ENCODE measurements at regions not wholly inside any gene's neighbourhood (a gene's known extent, or its start where the extent isn't known, plus 50 kb on each side); places are given as distances from the start of the nearest gene placed in this dataset.

DNA sequence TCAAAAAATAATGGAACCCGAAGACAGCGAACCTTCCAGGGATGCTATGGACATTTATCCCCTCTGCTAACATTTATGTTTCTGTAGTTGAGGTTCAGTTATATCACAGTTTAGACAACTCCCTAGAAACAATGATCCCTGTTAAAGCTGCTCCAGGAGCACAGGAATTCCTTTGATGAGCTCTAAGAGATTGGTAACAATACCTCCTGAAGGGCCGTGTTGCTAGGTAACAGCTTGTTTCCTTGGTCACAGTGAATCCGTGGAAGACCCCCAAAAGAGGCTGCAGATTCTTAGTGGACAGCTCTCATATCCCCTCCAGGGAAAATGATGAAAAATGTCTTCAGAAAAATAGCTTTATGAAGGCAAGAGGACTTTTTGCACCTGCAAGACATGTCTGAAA is 160.2 kb downstream of the SERPINI1 start:
- no peak for DNase-seq (ENCODE audit: low read depth)

DNA sequence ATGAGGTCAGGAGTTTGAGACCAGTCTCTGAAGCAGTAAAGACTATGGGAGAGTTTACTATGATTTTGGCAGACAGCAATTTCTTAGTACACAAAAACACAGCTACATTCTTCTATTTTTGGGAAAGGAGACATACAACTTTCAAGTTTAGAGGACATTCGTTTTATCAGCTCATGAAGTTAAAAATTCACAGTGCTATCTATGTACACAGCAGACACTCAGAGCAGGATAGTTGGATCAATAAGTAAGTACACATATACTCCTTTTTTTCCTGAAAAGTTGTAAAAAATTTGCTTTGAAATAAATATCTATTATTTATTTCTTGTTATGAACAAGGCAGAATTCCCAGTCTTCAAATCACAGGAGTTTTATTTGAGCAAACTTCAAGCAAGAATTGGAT is 159.7 kb downstream of the SERPINI1 start:
- DNase-seq (ENCODE audit: low read depth), result no peak

DNA sequence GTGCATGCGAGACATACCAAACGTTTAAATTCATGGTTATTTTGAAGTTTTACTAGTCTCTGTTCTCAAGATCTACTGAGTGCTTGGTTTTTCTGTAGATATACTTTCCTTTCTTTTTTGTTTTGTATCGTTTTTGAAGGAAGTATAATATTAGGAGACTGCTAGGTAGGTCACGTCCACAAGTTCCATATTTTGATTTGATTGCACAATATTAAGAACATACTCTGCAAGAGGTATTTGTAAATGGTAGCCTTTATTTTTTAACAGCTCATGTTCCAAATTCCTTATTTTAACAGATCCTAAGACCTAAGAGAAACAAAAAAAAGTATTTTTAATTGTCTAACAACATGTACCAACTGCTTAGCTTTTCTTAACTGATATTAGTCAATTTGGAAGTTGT is 156.7 kb downstream of the SERPINI1 start:
- no peak for DNase-seq (ENCODE audit: low read depth)

DNA sequence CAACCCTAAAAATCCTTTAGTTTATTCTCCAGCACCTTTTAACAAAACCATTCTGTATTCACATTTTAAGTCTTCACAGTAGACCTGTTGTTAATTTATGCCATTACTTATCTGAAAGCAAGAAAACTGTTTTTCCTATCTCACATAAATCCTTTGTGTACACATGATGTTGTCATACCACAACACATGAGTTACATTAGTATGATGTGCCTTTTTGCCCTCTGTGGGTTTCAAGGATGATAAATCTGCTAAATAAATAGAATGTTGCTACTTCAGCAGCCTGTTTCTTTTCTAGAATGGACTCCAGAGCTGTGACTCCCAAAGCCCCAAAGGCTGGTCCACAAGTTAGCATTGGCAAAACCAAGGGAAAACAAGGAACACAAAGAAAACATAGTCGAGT is 151.6 kb downstream of the SERPINI1 start:
- peak; percentile 32 for DNase-seq (ENCODE audit: low read depth)

DNA sequence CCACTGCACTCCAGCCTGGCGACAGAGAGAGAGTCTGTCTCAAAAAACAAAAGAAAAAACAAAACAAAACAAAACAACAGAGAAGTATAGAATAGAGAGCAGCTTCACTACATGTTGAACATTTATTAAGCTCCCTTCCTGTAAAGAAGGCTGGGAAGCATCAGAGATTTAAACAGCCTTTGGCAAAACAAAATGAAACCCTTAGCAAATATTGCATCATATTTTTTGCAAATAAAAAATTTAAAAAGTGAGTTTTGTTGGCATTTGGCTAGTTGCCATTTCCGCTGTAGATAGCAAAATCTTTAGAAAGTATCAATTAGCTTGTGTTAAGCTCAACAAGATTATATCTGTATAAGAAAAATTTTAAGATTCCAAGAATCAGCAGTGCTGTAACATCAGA is 151.2 kb downstream of the SERPINI1 start:
- no peak for DNase-seq (ENCODE audit: low read depth)

DNA sequence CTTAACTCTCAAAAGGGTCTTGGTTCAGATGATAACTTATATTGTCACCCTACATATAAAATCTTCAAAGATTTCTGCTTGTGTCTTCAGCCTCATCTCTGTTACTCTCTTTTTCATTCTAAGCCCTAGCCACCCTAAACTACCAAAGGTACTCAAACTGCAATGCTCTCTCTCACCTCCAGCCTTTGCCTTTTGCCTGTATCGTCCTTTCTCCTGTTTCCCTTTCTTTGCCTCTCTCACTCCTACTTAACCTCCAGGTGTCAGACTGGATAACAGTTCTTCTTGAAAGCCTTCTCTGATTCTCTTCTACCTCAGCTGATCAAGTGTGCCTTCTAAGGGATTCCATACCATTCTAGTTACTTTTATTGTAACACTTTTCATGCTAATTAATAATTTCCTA is 149.8 kb downstream of the SERPINI1 start:
- no peak for DNase-seq (ENCODE audit: low read depth)

DNA sequence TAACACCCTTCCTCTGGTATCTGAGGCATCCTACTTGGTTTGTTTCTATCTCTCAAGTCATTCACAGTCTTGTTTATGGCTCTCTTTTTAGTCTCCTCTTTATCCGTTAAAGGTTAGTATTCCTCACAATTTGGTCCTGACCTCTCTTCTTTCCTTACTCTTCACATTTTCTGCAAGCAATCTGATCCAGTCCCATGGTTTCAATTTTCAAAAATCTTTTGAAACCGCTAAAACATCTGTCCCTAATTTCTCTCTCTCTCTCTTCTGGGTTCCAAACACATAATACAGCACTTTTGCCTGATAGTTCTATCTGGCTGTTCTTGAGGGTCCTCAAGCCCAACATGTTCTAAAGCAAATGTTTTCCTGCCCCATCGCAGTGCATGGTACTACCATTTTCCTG is 149.0 kb downstream of the SERPINI1 start:
- DNase-seq (ENCODE audit: low read depth), result no peak

DNA sequence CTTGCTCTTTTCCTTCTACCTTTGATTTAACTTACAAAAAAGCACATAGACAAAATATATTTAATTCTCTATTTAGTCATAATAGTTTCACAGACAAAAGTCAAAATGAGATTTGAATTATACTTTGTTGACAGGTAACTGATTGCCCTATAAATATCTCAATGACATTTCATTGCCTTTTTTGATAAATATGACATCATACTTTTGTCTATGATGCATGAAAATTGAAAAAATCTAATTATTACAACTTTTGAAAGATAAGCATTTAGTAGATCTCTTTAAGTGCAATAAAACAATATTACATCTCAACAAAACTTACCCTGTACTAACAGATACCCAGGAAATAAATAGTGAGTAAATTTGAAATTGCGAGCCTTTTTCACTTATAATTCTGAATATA is 147.9 kb downstream of the SERPINI1 start:
- no peak for DNase-seq (ENCODE audit: low read depth)

DNA sequence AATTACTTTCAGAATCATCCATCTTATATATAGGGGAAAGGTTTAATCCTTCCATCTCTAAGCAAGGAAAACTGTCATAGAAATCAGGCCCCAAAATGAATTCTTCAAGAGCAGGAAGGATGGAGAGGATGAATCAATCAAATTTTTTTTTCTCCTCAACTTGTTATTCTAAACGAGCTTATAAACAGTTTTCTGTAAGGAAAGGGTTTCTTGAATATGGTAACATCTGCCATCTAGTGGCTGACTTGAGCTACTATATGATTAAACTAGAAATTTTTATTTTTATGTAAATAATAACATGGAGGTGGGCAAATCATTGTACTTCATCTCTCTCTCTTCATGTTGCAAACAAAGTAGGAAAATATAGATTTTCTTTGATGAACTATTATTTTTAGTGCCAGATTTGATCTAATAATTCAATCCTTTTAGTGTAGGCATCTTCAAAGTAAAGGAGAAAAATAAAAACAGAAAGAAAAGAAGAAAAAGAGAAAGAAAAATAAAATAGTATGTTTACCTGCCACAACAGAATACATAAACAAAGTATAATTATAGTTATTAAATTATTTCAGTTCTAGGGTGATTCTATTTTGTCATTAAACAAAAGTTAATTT is 146.6 kb downstream of the SERPINI1 start:
- DNase-seq (ENCODE audit: low read depth), result peak; percentile 43

DNA sequence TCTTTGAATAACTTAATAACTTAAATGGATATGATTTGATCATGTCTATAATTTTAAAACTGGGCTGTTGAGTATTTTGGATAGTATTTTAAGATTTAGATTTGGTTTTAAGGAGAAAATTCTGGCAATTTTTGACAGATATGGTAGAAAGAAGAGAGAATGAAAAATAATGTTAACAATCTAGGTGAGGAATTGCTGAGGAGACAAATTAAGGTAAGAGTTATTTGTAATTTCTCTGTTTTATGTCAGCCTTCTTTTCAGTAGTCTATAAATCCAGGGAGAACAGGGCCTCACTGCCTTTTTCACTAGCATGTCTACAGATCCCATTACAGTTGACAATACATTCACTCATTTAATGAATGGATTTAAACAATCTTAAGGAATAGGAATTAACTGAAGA is 144.7 kb downstream of the SERPINI1 start:
- DNase-seq (ENCODE audit: low read depth), result no peak

DNA sequence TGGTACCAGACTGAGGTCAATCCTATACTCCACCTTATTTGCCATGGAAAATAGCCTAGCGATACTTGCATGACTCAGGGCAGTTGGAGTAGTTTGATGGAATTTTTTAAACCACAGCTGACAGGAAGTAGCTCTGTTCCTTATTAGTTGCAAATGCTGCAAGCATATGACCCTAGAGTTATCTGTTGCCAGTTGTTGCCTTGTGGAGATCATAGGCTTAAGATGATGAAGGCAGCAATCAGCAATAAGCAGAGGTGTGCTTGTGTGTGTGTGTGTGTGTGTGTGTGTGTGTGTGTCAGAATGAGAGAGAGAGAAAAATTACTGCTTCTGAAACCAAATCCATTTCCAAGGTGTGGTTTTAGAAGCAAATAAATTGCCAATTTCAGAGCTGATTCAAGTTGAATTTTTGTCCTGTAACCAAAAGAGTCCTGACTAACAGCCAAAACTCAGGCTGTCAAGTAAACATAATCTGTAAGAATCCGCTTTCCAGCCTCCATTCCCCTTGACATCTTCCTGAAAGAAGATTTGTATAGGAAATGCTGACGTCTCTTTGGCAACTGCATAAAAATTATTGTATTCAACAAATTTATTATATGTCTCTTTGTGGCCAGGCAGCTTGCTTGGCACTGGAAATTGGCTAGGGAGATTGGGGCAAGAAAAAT is 141.2 kb downstream of the SERPINI1 start:
- peak; percentile 91 for DNase-seq (ENCODE audit: low read depth)
